Suprapubic skin (tissue), 4 donors: ENCODE measurements at regions not wholly inside any gene's neighbourhood (a gene's known extent, or its start where the extent isn't known, plus 50 kb on each side); places are given as distances from the start of the nearest gene placed in this dataset.

ENCODE experiments used
- DNase-seq, 2 donors: peaks; one replicate each; pipeline ENCODE4 v3.0.0-alpha.2; 2019; ENCODE audit warnings: low spot score in 2 of 2
- H3K27ac ChIP-seq: fragments of 200-600 bp; sonication (generic); one replicate; pipeline ENCODE4 v1.5.1; 2019
- H3K27me3 ChIP-seq: fragments of 200-600 bp; sonication (generic); one replicate; pipeline ENCODE4 v1.5.1; 2019
- H3K36me3 ChIP-seq: fragments of 200-600 bp; sonication (generic); one replicate; pipeline ENCODE4 v1.5.1; 2019
- H3K4me1 ChIP-seq: fragments of 200-600 bp; sonication (generic); one replicate; pipeline ENCODE4 v1.5.1; 2019
- H3K4me3 ChIP-seq: fragments of 200-600 bp; sonication (generic); one replicate; pipeline ENCODE4 v1.5.1; 2019; ENCODE audit warnings: mild to moderate bottlenecking
- H3K9me3 ChIP-seq: fragments of 200-600 bp; sonication (generic); one replicate; pipeline ENCODE4 v1.5.1; 2019
- CTCF ChIP-seq, 2 donors: fragments of 200-600 bp in 1 of 2; fragments of 450-650 bp in 1 of 2; sonication (generic) in 1 of 2; IDR thresholded peaks; one replicate each; pipeline ENCODE4 v1.5.1; 2016 to 2019; ENCODE audit warnings: antibody characterized with exemption in 2 of 2, mild to moderate bottlenecking in 1 of 2, moderate library complexity in 1 of 2
- EP300 ChIP-seq: sonication (generic); formaldehyde crosslinking; IDR thresholded peaks from one replicate; pipeline ENCODE4 v1.6.1; 2017; ENCODE audit warnings: antibody characterized with exemption
- POLR2A ChIP-seq, 2 donors: fragments of 450-650 bp; IDR thresholded peaks; one replicate each; pipeline ENCODE4 v1.6.1; 2017; ENCODE audit warnings: antibody characterized with exemption in 2 of 2, mild to moderate bottlenecking in 2 of 2, moderate library complexity in 2 of 2
- POLR2AphosphoS5 ChIP-seq, 3 donors: sonication (generic); formaldehyde crosslinking; IDR thresholded peaks; one replicate each; pipeline ENCODE4 v1.6.1; 2017; ENCODE audit warnings: antibody characterized with exemption in 3 of 3
- WGBS: methylation state at CpG from one replicate; pipeline ENCODE4 v1.1.5; 2018; 5-methylcytosine and 5-hydroxymethylcytosine counted together

- no peak for DNase-seq
- TF ChIP-seq CTCF (IDR thresholded peaks at IDR 0.05) = no peak
- no peak for TF ChIP-seq POLR2A (IDR thresholded peaks at IDR 0.05)
- no peak for TF ChIP-seq EP300
- Histone ChIP-seq H3K27ac (no peak overlapping the region), H3K27me3 (no peaks in the 10 kb centered on the region), H3K4me1 (no peaks in the 10 kb centered on the region), H3K4me3 (no peak overlapping the region), H3K36me3 (no peaks in the 10 kb centered on the region), H3K9me3 (no peaks in the 10 kb centered on the region)
- WGBS = 69% methylated on average over 2 of the region's 2 CpGs
These were observed 1775.3 kb downstream of the TP53TG3F start for GRCh38 chr16:35234679-35235078.

GRCh38 chr16:35239561-35239960 lies 1780.1 kb downstream of the TP53TG3F start:
- Histone ChIP-seq H3K9me3 (no peaks in the 10 kb centered on the region), H3K4me1 (no peaks in the 10 kb centered on the region), H3K36me3 (no peaks in the 10 kb centered on the region), H3K27me3 (no peaks in the 10 kb centered on the region), H3K4me3 (no peak overlapping the region), H3K27ac (no peak overlapping the region)
- TF ChIP-seq EP300 (no peak), POLR2AphosphoS5 (IDR thresholded peaks at IDR 0.05) (no peak), CTCF (IDR thresholded peaks at IDR 0.05) (no peak), POLR2A (IDR thresholded peaks at IDR 0.05) (no peak)
- 63% methylated on average over 3 of the region's 3 CpGs for WGBS
- no peak for DNase-seq

GRCh38 chr16:35249051-35249450 lies 1789.6 kb downstream of the TP53TG3F start:
- no peak overlapping the region for H3K4me3 ChIP-seq
- no peak for DNase-seq
- H3K27me3 ChIP-seq = no peaks in the 10 kb centered on the region
- no peak overlapping the region for H3K27ac ChIP-seq
- no peaks in the 10 kb centered on the region for H3K9me3 ChIP-seq
- no peaks in the 10 kb centered on the region for H3K4me1 ChIP-seq
- 19% methylated on average over 1 of the region's 1 CpG for WGBS
- no peaks in the 10 kb centered on the region for H3K36me3 ChIP-seq
- TF ChIP-seq EP300 = no peak
- no peak for TF ChIP-seq POLR2AphosphoS5 (IDR thresholded peaks at IDR 0.05)
- TF ChIP-seq POLR2A (IDR thresholded peaks at IDR 0.05) = no peak
- no peak for TF ChIP-seq CTCF (IDR thresholded peaks at IDR 0.05)

- Histone ChIP-seq H3K27me3 (no peaks in the 10 kb centered on the region), H3K4me1 (no peaks in the 10 kb centered on the region), H3K9me3 (no peaks in the 10 kb centered on the region), H3K36me3 (no peaks in the 10 kb centered on the region), H3K4me3 (no peak overlapping the region), H3K27ac (no peak overlapping the region)
- 87% methylated on average over 4 of the region's 4 CpGs for WGBS
- no peak for TF ChIP-seq POLR2AphosphoS5 (IDR thresholded peaks at IDR 0.05)
- TF ChIP-seq EP300 = no peak
- no peak for TF ChIP-seq CTCF (IDR thresholded peaks at IDR 0.05)
- no peak for TF ChIP-seq POLR2A (IDR thresholded peaks at IDR 0.05)
- DNase-seq = no peak
These were observed 1793.0 kb downstream of the TP53TG3F start for GRCh38 chr16:35252356-35252936.

GRCh38 chr16:35255186-35255803 lies 1795.9 kb downstream of the TP53TG3F start:
- Histone ChIP-seq H3K27ac (no peak overlapping the region), H3K4me3 (no peak overlapping the region), H3K9me3 (no peaks in the 10 kb centered on the region), H3K27me3 (no peaks in the 10 kb centered on the region), H3K36me3 (no peaks in the 10 kb centered on the region), H3K4me1 (no peaks in the 10 kb centered on the region)
- WGBS = 63% methylated on average over 17 of the region's 33 CpGs
- DNase-seq = no peak
- TF ChIP-seq EP300 = no peak
- no peak for TF ChIP-seq POLR2AphosphoS5 (IDR thresholded peaks at IDR 0.05)
- no peak for TF ChIP-seq POLR2A (IDR thresholded peaks at IDR 0.05)
- no peak for TF ChIP-seq CTCF (IDR thresholded peaks at IDR 0.05)
